ENCODE measurements at regions not wholly inside any gene's neighbourhood (a gene's known extent, or its start where the extent isn't known, plus 50 kb on each side); places are given as distances from the start of the nearest gene placed in this dataset.

DNA sequence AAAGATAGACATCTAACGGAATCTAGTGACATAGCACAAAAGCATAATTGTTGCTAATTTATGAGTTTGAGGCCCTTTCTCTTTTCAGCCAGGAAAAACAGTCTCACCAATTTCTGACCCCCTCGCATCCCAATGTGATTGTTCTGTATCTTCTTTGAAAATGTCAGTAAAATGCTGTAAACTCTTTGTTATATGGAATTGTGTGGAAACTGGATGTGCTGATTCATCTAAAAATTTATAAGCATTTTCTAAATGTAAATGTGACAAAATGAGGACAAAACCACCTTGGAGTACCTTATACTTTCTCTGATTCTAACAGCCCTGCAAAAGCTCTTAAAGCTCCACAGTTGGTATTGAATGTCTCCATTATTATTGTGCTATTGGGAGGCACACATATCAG is 70.9 kb upstream of the MME start:
- Histone ChIP-seq H3K79me2 (no peaks in the 10 kb centered on the region), H3K4me3 (no peak overlapping the region), H3K27ac (no peak overlapping the region), H4K20me1 (ENCODE audit: insufficient read depth, poor library complexity, severe bottlenecking) (no peaks in the 10 kb centered on the region), H3K9me3 (ENCODE audit: low read depth) (no peaks in the 10 kb centered on the region), H3K36me3 (replicated peaks; ENCODE audit: insufficient read depth, low read depth) (no peaks in the 10 kb centered on the region), H2AFZ (no peak overlapping the region), H3K27me3 (no peaks in the 10 kb centered on the region), H3K4me2 (no peak overlapping the region), H3K9me2 (replicated peaks; ENCODE audit: insufficient read depth) (no peaks in the 10 kb centered on the region), H3K4me1 (ENCODE audit: insufficient read depth) (no peaks in the 10 kb centered on the region)
- DNase-seq (ENCODE audit: low spot score), result no peak
- TF ChIP-seq EZH2 (IDR thresholded peaks at IDR 0.05; ENCODE audit: borderline replicate concordance) (no peak), EZH2phosphoT487 (IDR thresholded peaks at IDR 0.05; ENCODE audit: low read depth, severe bottlenecking, unreplicated experiment) (no peak)
- TF ChIP-seq, protein P1, sequence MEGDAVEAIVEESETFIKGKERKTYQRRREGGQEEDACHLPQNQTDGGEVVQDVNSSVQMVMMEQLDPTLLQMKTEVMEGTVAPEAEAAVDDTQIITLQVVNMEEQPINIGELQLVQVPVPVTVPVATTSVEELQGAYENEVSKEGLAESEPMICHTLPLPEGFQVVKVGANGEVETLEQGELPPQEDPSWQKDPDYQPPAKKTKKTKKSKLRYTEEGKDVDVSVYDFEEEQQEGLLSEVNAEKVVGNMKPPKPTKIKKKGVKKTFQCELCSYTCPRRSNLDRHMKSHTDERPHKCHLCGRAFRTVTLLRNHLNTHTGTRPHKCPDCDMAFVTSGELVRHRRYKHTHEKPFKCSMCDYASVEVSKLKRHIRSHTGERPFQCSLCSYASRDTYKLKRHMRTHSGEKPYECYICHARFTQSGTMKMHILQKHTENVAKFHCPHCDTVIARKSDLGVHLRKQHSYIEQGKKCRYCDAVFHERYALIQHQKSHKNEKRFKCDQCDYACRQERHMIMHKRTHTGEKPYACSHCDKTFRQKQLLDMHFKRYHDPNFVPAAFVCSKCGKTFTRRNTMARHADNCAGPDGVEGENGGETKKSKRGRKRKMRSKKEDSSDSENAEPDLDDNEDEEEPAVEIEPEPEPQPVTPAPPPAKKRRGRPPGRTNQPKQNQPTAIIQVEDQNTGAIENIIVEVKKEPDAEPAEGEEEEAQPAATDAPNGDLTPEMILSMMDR (IDR thresholded peaks at IDR 0.05; ENCODE audit: poor library complexity), result no peak
- 97% methylated on average over 2 of the region's 2 CpGs for WGBS (ENCODE audit: low lambda C conversion rate, missing lambda C conversion rate)

DNA sequence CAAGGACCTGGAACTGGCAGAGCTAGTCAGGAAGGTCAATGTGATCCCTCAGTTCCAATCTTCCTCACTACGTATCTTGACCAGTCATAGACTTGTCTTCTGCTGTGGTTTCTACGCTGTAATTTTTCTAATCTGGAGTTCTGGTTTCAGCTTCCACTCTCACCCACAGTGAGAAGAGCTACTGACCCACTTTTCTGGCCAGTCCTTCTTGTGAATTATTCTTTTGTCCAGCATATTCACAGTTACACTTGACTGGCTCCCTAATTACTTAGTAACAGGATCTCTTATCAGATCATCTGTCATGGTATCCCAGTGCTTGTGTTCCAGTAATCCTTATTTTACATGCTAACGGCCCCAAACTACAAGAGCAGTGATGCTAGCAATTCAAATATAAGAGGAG is 72.4 kb upstream of the MME start:
- 74% methylated on average over 3 of the region's 3 CpGs for WGBS (ENCODE audit: low lambda C conversion rate, missing lambda C conversion rate)
- Histone ChIP-seq H3K4me2 (no peak overlapping the region), H3K27ac (no peak overlapping the region), H3K36me3 (replicated peaks; ENCODE audit: insufficient read depth, low read depth) (no peaks in the 10 kb centered on the region), H3K79me2 (no peaks in the 10 kb centered on the region), H3K9me2 (replicated peaks; ENCODE audit: insufficient read depth) (no peaks in the 10 kb centered on the region), H2AFZ (no peak overlapping the region), H3K4me1 (ENCODE audit: insufficient read depth) (no peaks in the 10 kb centered on the region), H4K20me1 (ENCODE audit: insufficient read depth, poor library complexity, severe bottlenecking) (no peaks in the 10 kb centered on the region), H3K4me3 (no peak overlapping the region), H3K27me3 (no peaks in the 10 kb centered on the region), H3K9me3 (ENCODE audit: low read depth) (no peaks in the 10 kb centered on the region)
- TF ChIP-seq EZH2 (IDR thresholded peaks at IDR 0.05; ENCODE audit: borderline replicate concordance), result no peak
- TF ChIP-seq, protein P1 (IDR thresholded peaks at IDR 0.05; ENCODE audit: poor library complexity), result no peak
- TF ChIP-seq EZH2phosphoT487 (IDR thresholded peaks at IDR 0.05; ENCODE audit: low read depth, severe bottlenecking, unreplicated experiment), result no peak
- no peak for DNase-seq (ENCODE audit: low spot score)

DNA sequence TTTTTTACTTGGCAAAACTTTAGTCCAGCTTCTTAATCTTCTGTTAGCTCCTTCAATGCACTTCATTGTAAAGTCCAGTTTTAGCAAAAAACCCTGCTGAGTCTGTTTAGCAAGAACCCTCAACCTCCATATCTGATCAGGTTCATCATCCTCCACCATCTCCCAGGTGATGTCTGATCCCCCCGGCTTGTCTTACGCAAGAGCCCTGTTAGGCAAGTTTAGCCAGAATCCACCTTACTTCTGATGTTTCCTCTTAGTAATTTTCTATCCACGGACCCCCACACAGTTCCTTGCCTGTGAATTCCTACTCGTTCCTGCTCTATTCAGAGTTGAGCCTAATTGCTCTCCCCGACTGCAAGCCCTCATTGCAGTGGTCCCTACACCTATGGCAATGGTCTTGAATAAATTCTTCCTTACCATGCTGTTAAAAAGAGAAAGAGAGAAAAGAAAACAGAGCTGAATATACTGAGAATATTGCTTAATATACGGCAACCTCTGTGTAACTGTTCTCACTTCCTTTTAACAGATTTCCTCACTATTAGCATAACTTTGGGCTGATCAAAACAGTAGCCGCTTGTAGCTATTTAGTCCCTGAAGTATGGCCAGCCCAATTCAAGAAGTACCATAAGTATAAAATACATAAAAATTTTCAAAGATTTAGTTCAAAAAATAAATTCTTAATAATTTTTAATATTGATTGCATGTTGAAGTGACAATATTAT is 78.7 kb upstream of the MME start:
- H3K27ac ChIP-seq, result no peak overlapping the region

More for the DNA sequence above, 78.7 kb upstream of the MME start:
- Histone ChIP-seq H2AFZ (no peak overlapping the region), H3K27me3 (no peaks in the 10 kb centered on the region), H3K9me2 (replicated peaks; ENCODE audit: insufficient read depth) (no peaks in the 10 kb centered on the region), H3K4me1 (ENCODE audit: insufficient read depth) (no peaks in the 10 kb centered on the region), H3K4me2 (no peak overlapping the region), H3K79me2 (no peaks in the 10 kb centered on the region), H3K9me3 (ENCODE audit: low read depth) (no peaks in the 10 kb centered on the region), H3K36me3 (replicated peaks; ENCODE audit: insufficient read depth, low read depth) (no peaks in the 10 kb centered on the region), H3K4me3 (no peak overlapping the region), H4K20me1 (ENCODE audit: insufficient read depth, poor library complexity, severe bottlenecking) (no peaks in the 10 kb centered on the region)
- 70% methylated on average over 7 of the region's 7 CpGs for WGBS (ENCODE audit: low lambda C conversion rate, missing lambda C conversion rate)
- no peak for DNase-seq (ENCODE audit: low spot score)
- TF ChIP-seq, protein P1 (IDR thresholded peaks at IDR 0.05; ENCODE audit: poor library complexity), result no peak
- no peak for TF ChIP-seq EZH2phosphoT487 (IDR thresholded peaks at IDR 0.05; ENCODE audit: low read depth, severe bottlenecking, unreplicated experiment)
- no peak for TF ChIP-seq EZH2 (IDR thresholded peaks at IDR 0.05; ENCODE audit: borderline replicate concordance)

Measured in hepatocyte (in vitro differentiated cells).